Neural cell (in vitro differentiated cells): ENCODE measurements at regions not wholly inside any gene's neighbourhood (a gene's known extent, or its start where the extent isn't known, plus 50 kb on each side); places are given as distances from the start of the nearest gene placed in this dataset.

Source experiments
- H2AFZ ChIP-seq: fragments of 200-600, 300-800 bp; sonication (generic), shearing (Covaris generic); 2 replicates; pipeline ENCODE4 v1.6.0; 2014; ENCODE audit warnings: low read depth, mild to moderate bottlenecking, antibody characterized with exemption, low read length, moderate library complexity
- H3F3A ChIP-seq: fragments of 200-600 bp; shearing (Covaris generic); 2 replicates; pipeline ENCODE4 v1.6.1; 2016; ENCODE audit warnings: mild to moderate bottlenecking, moderate library complexity, mixed read lengths, antibody characterized with exemption, low read length; ENCODE audit not compliant: insufficient read depth, poor library complexity, severe bottlenecking
- H3K27ac ChIP-seq: fragments of 200-600, 300-800 bp; sonication (generic), shearing (Covaris generic); 2 replicates; pipeline ENCODE4 v1.5.1; 2014; ENCODE audit warnings: mild to moderate bottlenecking, low read length, moderate library complexity
- H3K27me3 ChIP-seq: fragments of 300-800, 200-600 bp; sonication (generic), shearing (Covaris generic); 2 replicates; pipeline ENCODE4 v1.6.0; 2014; ENCODE audit warnings: mild to moderate bottlenecking, low read depth, low read length, moderate library complexity; ENCODE audit not compliant: insufficient read depth
- H3K36me3 ChIP-seq: fragments of 300-800, 200-600 bp; sonication (generic), shearing (Covaris generic); 2 replicates; pipeline ENCODE4 v1.5.1; 2014; ENCODE audit warnings: mild to moderate bottlenecking, antibody characterized with exemption, low read length, moderate library complexity; ENCODE audit not compliant: insufficient read depth
- H3K4me2 ChIP-seq: fragments of 300-800, 200-600 bp; sonication (generic), shearing (Covaris generic); 2 replicates; pipeline ENCODE4 v1.6.0; 2014; ENCODE audit warnings: mild to moderate bottlenecking, low read length
- H3K4me3 ChIP-seq: fragments of 300-800, 200-600 bp; sonication (generic), shearing (Covaris generic); 2 replicates; pipeline ENCODE4 v1.5.1; 2014; ENCODE audit warnings: mild to moderate bottlenecking, low read length, moderate library complexity
- H3K79me2 ChIP-seq: fragments of 200-600 bp; shearing (Covaris generic); replicated peaks from 2 replicates; pipeline ENCODE4 v1.6.0; 2014; ENCODE audit warnings: mild to moderate bottlenecking, low read length, moderate library complexity; ENCODE audit not compliant: insufficient read depth
- H3K9ac ChIP-seq: fragments of 300-800, 200-600 bp; sonication (generic), shearing (Covaris generic); 2 replicates; pipeline ENCODE4 v1.6.1; 2016; ENCODE audit warnings: mild to moderate bottlenecking, low read length, mixed read lengths
- H3K9me2 ChIP-seq: fragments of 200-600 bp; shearing (Covaris generic); 2 replicates; pipeline ENCODE4 v1.6.1; 2016; ENCODE audit warnings: mild to moderate bottlenecking, low read length, mixed read lengths; ENCODE audit not compliant: insufficient read depth
- H3K9me3 ChIP-seq: fragments of 200-600, 300-800 bp; sonication (generic), shearing (Covaris generic); 2 replicates; pipeline ENCODE4 v1.6.1; 2016; ENCODE audit warnings: mild to moderate bottlenecking, mixed run types, low read length, moderate library complexity, mixed read lengths
- H4K20me1 ChIP-seq: fragments of 200-600 bp; shearing (Covaris generic); 2 replicates; pipeline ENCODE4 v1.6.1; 2016; ENCODE audit warnings: mild to moderate bottlenecking, mixed run types; ENCODE audit not compliant: insufficient read depth
- EP300 ChIP-seq: fragments of 450-650 bp; conservative IDR thresholded peaks from 2 replicates; pipeline ENCODE4 v1.6.1; 2014; ENCODE audit warnings: antibody characterized with exemption, mild to moderate bottlenecking, moderate library complexity; ENCODE audit not compliant: poor library complexity, severe bottlenecking
- EZH2 ChIP-seq: fragments of 200-600, 300-800 bp; shearing (Covaris generic), sonication (generic); IDR thresholded peaks from 2 replicates; pipeline ENCODE4 v1.6.1; 2014; ENCODE audit warnings: antibody characterized with exemption, low read length, borderline replicate concordance, mild to moderate bottlenecking; ENCODE audit not compliant: insufficient read depth, poor library complexity, severe bottlenecking
- MXI1 ChIP-seq: fragments of 450-650 bp; conservative IDR thresholded peaks from 2 replicates; pipeline ENCODE4 v1.6.1; 2014; ENCODE audit warnings: antibody characterized with exemption, mild to moderate bottlenecking; ENCODE audit not compliant: poor library complexity, severe bottlenecking
- POLR2AphosphoS5 ChIP-seq: IDR thresholded peaks from 2 replicates; pipeline ENCODE4 v1.6.1; 2012
- RAD21 ChIP-seq: fragments of 450-650 bp; conservative IDR thresholded peaks from 2 replicates; pipeline ENCODE4 v1.6.1; 2014; ENCODE audit warnings: antibody characterized with exemption, mild to moderate bottlenecking, moderate library complexity
- SMC3 ChIP-seq: fragments of 450-650 bp; conservative IDR thresholded peaks from 2 replicates; pipeline ENCODE4 v1.6.1; 2014; ENCODE audit warnings: antibody characterized with exemption, mild to moderate bottlenecking, moderate library complexity; ENCODE audit not compliant: poor library complexity
- TAF1 ChIP-seq: IDR thresholded peaks from 2 replicates; pipeline ENCODE4 v1.6.1; 2012; ENCODE audit warnings: low read depth
- TF ChIP-seq, protein P1 (sequence below): IDR thresholded peaks from 2 replicates; pipeline ENCODE4 v1.6.1; 2012; ENCODE audit warnings: borderline replicate concordance
- TF ChIP-seq, protein P2 (sequence below): fragments of 450-650 bp; IDR thresholded peaks from 2 replicates; pipeline ENCODE4 v1.5.1; 2014; ENCODE audit warnings: antibody characterized with exemption, mild to moderate bottlenecking, moderate library complexity; ENCODE audit not compliant: poor library complexity, severe bottlenecking

DNA sequence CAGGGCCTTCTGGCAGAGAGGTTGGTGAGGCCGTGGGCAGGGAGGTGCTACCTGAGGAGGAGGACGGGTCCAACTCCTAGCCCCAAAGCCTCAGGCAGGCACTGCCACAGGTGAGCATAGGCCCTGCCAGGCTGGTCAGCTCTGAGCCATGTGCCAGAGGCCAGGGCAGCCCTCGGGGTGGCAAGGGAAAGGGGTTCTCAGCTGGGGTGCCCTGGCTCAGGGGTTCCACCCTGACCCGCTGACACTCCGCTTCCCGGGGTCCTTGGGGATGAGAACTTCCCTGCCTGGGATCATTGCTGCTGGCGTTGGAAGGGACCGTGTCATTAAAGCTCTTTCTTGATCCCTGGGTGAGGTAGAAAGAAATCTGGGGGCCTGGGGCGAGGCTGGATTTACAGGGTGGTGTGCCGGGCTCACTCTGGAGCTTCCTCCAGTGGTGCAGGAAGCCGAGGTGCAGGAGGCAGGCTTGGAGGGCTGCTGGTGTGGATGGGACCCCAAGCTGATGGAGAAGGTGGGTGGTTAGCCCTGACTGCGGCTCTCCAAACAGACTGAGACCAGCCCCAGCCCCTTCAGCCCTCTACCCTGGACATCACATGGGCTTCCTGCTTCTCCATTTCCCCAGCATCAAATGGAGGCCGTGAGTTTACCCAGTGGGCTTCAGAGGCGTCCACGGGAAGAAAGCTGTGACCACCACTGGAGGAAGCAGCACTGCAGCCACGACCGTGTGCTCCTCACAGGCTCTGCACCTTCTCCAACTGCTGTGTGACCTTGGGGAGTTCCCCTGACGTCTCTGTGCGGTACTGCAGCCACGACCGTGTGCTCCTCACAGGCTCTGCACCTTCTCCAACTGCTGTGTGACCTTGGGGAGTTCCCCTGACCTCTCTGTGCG is 295.2 kb downstream of the NDUFA10 start:
- H3K4me2 ChIP-seq: no peak overlapping the region
- no peaks in the 10 kb centered on the region for H3K9me3 ChIP-seq
- no peaks in the 10 kb centered on the region for H3K36me3 ChIP-seq
- no peak overlapping the region for H2AFZ ChIP-seq
- no peaks in the 10 kb centered on the region for H4K20me1 ChIP-seq
- no peaks in the 10 kb centered on the region for H3K27me3 ChIP-seq
- no peak overlapping the region for H3K4me3 ChIP-seq
- H3F3A ChIP-seq: no peaks in the 10 kb centered on the region
- H3K9me2 ChIP-seq: no peaks in the 10 kb centered on the region
- no peaks in the 10 kb centered on the region for H3K79me2 ChIP-seq
- H3K27ac ChIP-seq: no peak overlapping the region
- TF ChIP-seq SMC3 (no peak), EZH2 (no peak), EP300 (no peak), TAF1 (no peak), POLR2AphosphoS5 (no peak), RAD21 (no peak), MXI1 (no peak)
- TF ChIP-seq, protein P1, sequence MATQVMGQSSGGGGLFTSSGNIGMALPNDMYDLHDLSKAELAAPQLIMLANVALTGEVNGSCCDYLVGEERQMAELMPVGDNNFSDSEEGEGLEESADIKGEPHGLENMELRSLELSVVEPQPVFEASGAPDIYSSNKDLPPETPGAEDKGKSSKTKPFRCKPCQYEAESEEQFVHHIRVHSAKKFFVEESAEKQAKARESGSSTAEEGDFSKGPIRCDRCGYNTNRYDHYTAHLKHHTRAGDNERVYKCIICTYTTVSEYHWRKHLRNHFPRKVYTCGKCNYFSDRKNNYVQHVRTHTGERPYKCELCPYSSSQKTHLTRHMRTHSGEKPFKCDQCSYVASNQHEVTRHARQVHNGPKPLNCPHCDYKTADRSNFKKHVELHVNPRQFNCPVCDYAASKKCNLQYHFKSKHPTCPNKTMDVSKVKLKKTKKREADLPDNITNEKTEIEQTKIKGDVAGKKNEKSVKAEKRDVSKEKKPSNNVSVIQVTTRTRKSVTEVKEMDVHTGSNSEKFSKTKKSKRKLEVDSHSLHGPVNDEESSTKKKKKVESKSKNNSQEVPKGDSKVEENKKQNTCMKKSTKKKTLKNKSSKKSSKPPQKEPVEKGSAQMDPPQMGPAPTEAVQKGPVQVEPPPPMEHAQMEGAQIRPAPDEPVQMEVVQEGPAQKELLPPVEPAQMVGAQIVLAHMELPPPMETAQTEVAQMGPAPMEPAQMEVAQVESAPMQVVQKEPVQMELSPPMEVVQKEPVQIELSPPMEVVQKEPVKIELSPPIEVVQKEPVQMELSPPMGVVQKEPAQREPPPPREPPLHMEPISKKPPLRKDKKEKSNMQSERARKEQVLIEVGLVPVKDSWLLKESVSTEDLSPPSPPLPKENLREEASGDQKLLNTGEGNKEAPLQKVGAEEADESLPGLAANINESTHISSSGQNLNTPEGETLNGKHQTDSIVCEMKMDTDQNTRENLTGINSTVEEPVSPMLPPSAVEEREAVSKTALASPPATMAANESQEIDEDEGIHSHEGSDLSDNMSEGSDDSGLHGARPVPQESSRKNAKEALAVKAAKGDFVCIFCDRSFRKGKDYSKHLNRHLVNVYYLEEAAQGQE: no peak
- TF ChIP-seq, protein P2, sequence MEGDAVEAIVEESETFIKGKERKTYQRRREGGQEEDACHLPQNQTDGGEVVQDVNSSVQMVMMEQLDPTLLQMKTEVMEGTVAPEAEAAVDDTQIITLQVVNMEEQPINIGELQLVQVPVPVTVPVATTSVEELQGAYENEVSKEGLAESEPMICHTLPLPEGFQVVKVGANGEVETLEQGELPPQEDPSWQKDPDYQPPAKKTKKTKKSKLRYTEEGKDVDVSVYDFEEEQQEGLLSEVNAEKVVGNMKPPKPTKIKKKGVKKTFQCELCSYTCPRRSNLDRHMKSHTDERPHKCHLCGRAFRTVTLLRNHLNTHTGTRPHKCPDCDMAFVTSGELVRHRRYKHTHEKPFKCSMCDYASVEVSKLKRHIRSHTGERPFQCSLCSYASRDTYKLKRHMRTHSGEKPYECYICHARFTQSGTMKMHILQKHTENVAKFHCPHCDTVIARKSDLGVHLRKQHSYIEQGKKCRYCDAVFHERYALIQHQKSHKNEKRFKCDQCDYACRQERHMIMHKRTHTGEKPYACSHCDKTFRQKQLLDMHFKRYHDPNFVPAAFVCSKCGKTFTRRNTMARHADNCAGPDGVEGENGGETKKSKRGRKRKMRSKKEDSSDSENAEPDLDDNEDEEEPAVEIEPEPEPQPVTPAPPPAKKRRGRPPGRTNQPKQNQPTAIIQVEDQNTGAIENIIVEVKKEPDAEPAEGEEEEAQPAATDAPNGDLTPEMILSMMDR: no peak
- no peak overlapping the region for H3K9ac ChIP-seq

DNA sequence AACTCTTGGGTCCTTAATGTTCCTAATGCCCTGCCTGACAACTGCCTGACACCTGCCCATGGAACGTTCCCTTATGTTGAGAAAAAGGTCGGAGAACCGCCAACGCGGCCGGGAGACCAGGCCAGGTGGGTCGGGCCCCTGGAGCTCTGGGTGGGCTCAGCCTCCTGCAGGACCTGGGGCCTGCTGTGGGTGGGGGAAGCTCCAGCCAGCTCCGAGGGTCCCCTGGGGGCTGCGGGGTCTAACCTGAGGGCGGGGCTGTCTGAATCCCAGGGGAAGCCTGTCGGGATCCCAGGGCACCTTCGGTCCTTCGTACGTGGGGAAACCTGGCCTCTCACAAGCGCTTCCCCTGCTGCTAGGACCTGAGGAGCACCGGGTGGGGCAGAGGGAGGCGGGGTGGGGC is 296.0 kb downstream of the NDUFA10 start:
- H3K9me2 ChIP-seq: no peaks in the 10 kb centered on the region
- no peak overlapping the region for H3K4me2 ChIP-seq
- H3F3A ChIP-seq: no peaks in the 10 kb centered on the region
- no peak overlapping the region for H3K27ac ChIP-seq
- no peaks in the 10 kb centered on the region for H4K20me1 ChIP-seq
- TF ChIP-seq MXI1 (no peak), POLR2AphosphoS5 (no peak), EZH2 (no peak), SMC3 (no peak), EP300 (no peak), RAD21 (no peak), TAF1 (no peak)
- TF ChIP-seq, protein P1: no peak
- TF ChIP-seq, protein P2: no peak
- no peaks in the 10 kb centered on the region for H3K9me3 ChIP-seq
- H3K79me2 ChIP-seq: no peaks in the 10 kb centered on the region
- no peak overlapping the region for H3K4me3 ChIP-seq
- H3K9ac ChIP-seq: no peak overlapping the region
- no peaks in the 10 kb centered on the region for H3K27me3 ChIP-seq
- no peaks in the 10 kb centered on the region for H3K36me3 ChIP-seq
- H2AFZ ChIP-seq: no peak overlapping the region
